H1 (cell line): ENCODE measurements at regions not wholly inside any gene's neighbourhood (a gene's known extent, or its start where the extent isn't known, plus 50 kb on each side); places are given as distances from the start of the nearest gene placed in this dataset.

Source experiments
- CTCF ChIA-PET: fragments of 300-600 bp; sonication (Branson Sonifier 250); formaldehyde crosslinking; loops from one replicate; lab custom pipeline; 2021; ENCODE audit not compliant: partially characterized antibody; lab: Charles Lee
- POLR2A ChIA-PET: fragments of 300-600 bp; sonication (Branson Sonifier 250); formaldehyde crosslinking; loops from one replicate; lab custom pipeline; 2021; ENCODE audit warnings: inconsistent platforms; ENCODE audit not compliant: partially characterized antibody; lab: Charles Lee
- DNase-seq, 2 experiments: peaks; one replicate each; pipeline versions ENCODE4 v3.0.0 to v3.0.0-alpha.2; 2010 to 2022; ENCODE audit warnings: low spot score in 2 of 2, low read depth in 1 of 2, mixed read lengths in 1 of 2
- FAIRE-seq: peaks from 2 replicates; lab custom pipeline; 2011; peaks lifted over from hg19 to GRCh38; lab: Jason Lieb, UNC
- H2AFZ ChIP-seq: 2 replicates; pipeline ENCODE4 v1.8.1; 2012; ENCODE audit warnings: low read length, inconsistent platforms
- H2AK5ac ChIP-seq: 2 replicates; pipeline ENCODE4 v1.6.1; 2013; ENCODE audit warnings: low read depth, low read length
- H2BK120ac ChIP-seq: replicated peaks from 2 replicates; pipeline ENCODE3; 2013; ENCODE audit warnings: low read depth, low read length, inconsistent platforms
- H2BK12ac ChIP-seq: 2 replicates; pipeline ENCODE4 v1.6.1; 2013; ENCODE audit warnings: low read depth, low read length
- H2BK15ac ChIP-seq: 2 replicates; pipeline ENCODE4 v1.6.1; 2013; ENCODE audit warnings: low read length
- H2BK20ac ChIP-seq: 2 replicates; pipeline ENCODE4 v1.6.1; 2013; ENCODE audit warnings: low read length
- H2BK5ac ChIP-seq: 2 replicates; pipeline ENCODE4 v1.6.1; 2013; ENCODE audit warnings: low read depth, low read length
- H3K14ac ChIP-seq: 2 replicates; pipeline ENCODE4 v1.6.1; 2013; ENCODE audit warnings: inconsistent platforms; ENCODE audit not compliant: insufficient read length
- H3K18ac ChIP-seq: 2 replicates; pipeline ENCODE4 v1.6.1; 2013; ENCODE audit warnings: low read length; ENCODE audit errors: extremely low read depth
- H3K23ac ChIP-seq: 2 replicates; pipeline ENCODE4 v1.6.1; 2013; ENCODE audit warnings: inconsistent platforms; ENCODE audit not compliant: insufficient read length
- H3K23me2 ChIP-seq: 2 replicates; pipeline ENCODE4 v1.6.1; 2013; ENCODE audit warnings: low read depth, low read length
- H3K27ac ChIP-seq: 2 replicates; pipeline ENCODE4 v1.6.1; 2011; ENCODE audit warnings: low read depth, low read length, inconsistent platforms
- H3K27me3 ChIP-seq, 4 experiments: replicated peaks in 1 of 4; 1 replicate in 1 of 4; 2 replicates in 3 of 4; pipeline versions ENCODE4 v1.6.1 to v1.8.1; 2011 to 2013; ENCODE audit warnings: low read length in 3 of 4, mild to moderate bottlenecking in 3 of 4, inconsistent platforms in 2 of 4, mixed read lengths in 2 of 4, moderate library complexity in 1 of 4; ENCODE audit not compliant: control insufficient read depth in 3 of 4, insufficient read depth in 3 of 4; ENCODE audit errors: extremely low read depth in 1 of 4
- H3K36me3 ChIP-seq, 4 experiments: 2 replicates each; pipeline versions ENCODE4 v1.6.1 to v1.8.1; 2011 to 2013; ENCODE audit warnings: mild to moderate bottlenecking in 4 of 4, low read length in 3 of 4, moderate library complexity in 2 of 4, control low read depth in 1 of 4, inconsistent platforms in 1 of 4; ENCODE audit not compliant: insufficient read depth in 4 of 4, control insufficient read depth in 2 of 4
- H3K4ac ChIP-seq: replicated peaks from 2 replicates; pipeline ENCODE3; 2013; ENCODE audit warnings: low read length, low read depth, mixed read lengths, inconsistent platforms; ENCODE audit not compliant: insufficient read length
- H3K4me1 ChIP-seq, 4 experiments: replicated peaks in 1 of 4; 1 replicate in 1 of 4; 2 replicates in 3 of 4; pipeline versions ENCODE4 v1.6.1 to v1.8.1; 2011 to 2013; ENCODE audit warnings: low read length in 3 of 4, inconsistent platforms in 2 of 4, mixed read lengths in 1 of 4; ENCODE audit not compliant: insufficient read depth in 4 of 4, control insufficient read depth in 3 of 4
- H3K4me2 ChIP-seq, 2 experiments: 2 replicates each; pipeline versions ENCODE4 v1.6.1 to v1.8.1; 2011 to 2013; ENCODE audit warnings: low read depth in 2 of 2, low read length in 2 of 2, control low read depth in 1 of 2, inconsistent platforms in 1 of 2, mild to moderate bottlenecking in 1 of 2; ENCODE audit not compliant: insufficient read depth in 1 of 2
- H3K4me3 ChIP-seq, 4 experiments: fragments of 200-600, 300-600 bp in 1 of 4; sonication (generic), shearing (Covaris generic), sonication (Bioruptor Twin) in 1 of 4; 2 replicates each; pipeline versions ENCODE4 v1.5.1 to v1.8.1; 2011 to 2016; ENCODE audit warnings: low read length in 4 of 4, low read depth in 3 of 4, control low read depth in 2 of 4, inconsistent platforms in 2 of 4, mild to moderate bottlenecking in 2 of 4, mixed read lengths in 1 of 4, moderate library complexity in 1 of 4; ENCODE audit not compliant: insufficient read depth in 2 of 4; ENCODE audit errors: extremely low read depth in 1 of 4
- H3K56ac ChIP-seq: replicated peaks from 2 replicates; pipeline ENCODE3; 2013; ENCODE audit warnings: low read depth, mild to moderate bottlenecking, mixed read lengths, low read length, inconsistent platforms; ENCODE audit not compliant: insufficient read length
- H3K79me1 ChIP-seq: 2 replicates; pipeline ENCODE4 v1.6.1; 2013; ENCODE audit warnings: low read depth, low read length, control low read depth
- H3K79me2 ChIP-seq, 2 experiments: 2 replicates each; pipeline versions ENCODE4 v1.6.1 to v1.8.1; 2012 to 2013; ENCODE audit warnings: low read length in 2 of 2, mild to moderate bottlenecking in 2 of 2, inconsistent platforms in 1 of 2; ENCODE audit not compliant: insufficient read depth in 2 of 2, control insufficient read depth in 1 of 2
- H3K9ac ChIP-seq, 4 experiments: replicated peaks in 1 of 4; 1 replicate in 1 of 4; 2 replicates in 3 of 4; pipeline versions ENCODE4 v1.6.1 to v1.8.1; 2011 to 2013; ENCODE audit warnings: low read depth in 3 of 4, low read length in 3 of 4, control low read depth in 2 of 4, mild to moderate bottlenecking in 2 of 4, moderate library complexity in 2 of 4, inconsistent platforms in 1 of 4; ENCODE audit errors: extremely low read depth in 1 of 4
- H3K9me3 ChIP-seq, 2 experiments: 2 replicates each; pipeline versions ENCODE4 v1.6.1 to v1.8.1; 2012 to 2013; ENCODE audit warnings: mild to moderate bottlenecking in 2 of 2, moderate library complexity in 2 of 2, control low read depth in 1 of 2, inconsistent platforms in 1 of 2, low read depth in 1 of 2, low read length in 1 of 2, mixed read lengths in 1 of 2; ENCODE audit not compliant: insufficient read depth in 2 of 2
- H4K20me1 ChIP-seq, 2 experiments: replicated peaks in 1 of 2; 2 replicates each; pipeline versions ENCODE3 to v1.8.1; 2011 to 2013; ENCODE audit warnings: inconsistent platforms in 2 of 2, low read length in 2 of 2, mild to moderate bottlenecking in 1 of 2; ENCODE audit not compliant: insufficient read depth in 2 of 2, control insufficient read depth in 1 of 2
- H4K5ac ChIP-seq: 2 replicates; pipeline ENCODE4 v1.6.1; 2013; ENCODE audit warnings: low read length, low read depth, mixed read lengths, inconsistent platforms; ENCODE audit not compliant: insufficient read length
- H4K8ac ChIP-seq: 2 replicates; pipeline ENCODE4 v1.8.0; 2013; ENCODE audit warnings: mild to moderate bottlenecking, moderate library complexity, low read length, inconsistent platforms; ENCODE audit not compliant: insufficient read depth; ENCODE audit errors: extremely low read depth
- H4K91ac ChIP-seq: replicated peaks from 2 replicates; pipeline ENCODE3; 2013; ENCODE audit warnings: low read length, mixed read lengths, inconsistent platforms; ENCODE audit not compliant: insufficient read length
- BACH1 ChIP-seq: IDR thresholded peaks from 2 replicates; pipeline ENCODE4 v1.6.1; 2012; ENCODE audit warnings: low read length, improper control_type of control experiment
- BCL11A ChIP-seq, 2 experiments: IDR thresholded peaks; one replicate each; pipeline ENCODE4 v1.6.1; 2011; ENCODE audit warnings: low read depth in 2 of 2, low read length in 2 of 2, mild to moderate bottlenecking in 2 of 2
- CHD2 ChIP-seq: IDR thresholded peaks from 2 replicates; pipeline ENCODE4 v1.6.1; 2012; ENCODE audit warnings: low read length, improper control_type of control experiment
- JUND ChIP-seq: IDR thresholded peaks from 2 replicates; pipeline ENCODE4 v1.6.1; 2011; ENCODE audit warnings: mild to moderate bottlenecking, improper control_type of control experiment, low read length
- RBBP5 ChIP-seq: IDR thresholded peaks from 2 replicates; pipeline ENCODE4 v1.7.1; 2012; ENCODE audit warnings: low read depth, mild to moderate bottlenecking, inconsistent platforms, low read length, moderate library complexity, borderline replicate concordance
- TAF1 ChIP-seq: IDR thresholded peaks from 2 replicates; pipeline ENCODE4 v1.6.1; 2011; ENCODE audit warnings: mild to moderate bottlenecking, low read depth, low read length
- WGBS, 2 experiments: shearing (Covaris generic) in 1 of 2; methylation state at CpG; one replicate each; pipeline versions ENCODE4 v1.1.6 to v1.1.7; 2013 to 2015; ENCODE audit warnings: low lambda C conversion rate in 2 of 2, mixed read lengths in 2 of 2, inconsistent platforms in 1 of 2, low coverage in 1 of 2, missing lambda C conversion rate in 1 of 2; ENCODE audit not compliant: insufficient replicate concordance in 2 of 2, insufficient coverage in 1 of 2, insufficient read length in 1 of 2; ENCODE audit errors: extremely low coverage in 1 of 2, missing lambda C conversion rate in 1 of 2; 5-methylcytosine and 5-hydroxymethylcytosine counted together

- Histone ChIP-seq H3K27ac (no peak overlapping the region), H2AK5ac (no peak overlapping the region), H3K23ac (no peak overlapping the region), H3K79me1 (no peaks in the 10 kb centered on the region), H4K91ac (no peak overlapping the region), H3K14ac (no peak overlapping the region), H3K23me2 (no peaks in the 10 kb centered on the region), H3K56ac (no peak overlapping the region), H3K4ac (no peak overlapping the region), H3K36me3 (no peaks in the 10 kb centered on the region)
- WGBS, 2 experiments, result 100% methylated on average over 1 of the region's 1 CpG; no CpG with 5 or more reads in 1 of the 2 experiments
- TF ChIP-seq CHD2 (no peak), TAF1 (no peak), JUND (no peak), BACH1 (no peak), RBBP5 (no peak), BCL11A (IDR thresholded peaks at IDR 0.05; ENCODE audit: low read depth in 2 of 2, low read length in 2 of 2) (no peak)
- TF ChIP-seq, all 59 proteins: peak for 0
- Histone ChIP-seq H3K18ac (no peak overlapping the region), H4K8ac (no peak overlapping the region), H2BK12ac (no peak overlapping the region), H4K20me1 (no peaks in the 10 kb centered on the region), H3K4me2 (no peak overlapping the region), H3K9ac (no peak overlapping the region), H3K79me2 (no peaks in the 10 kb centered on the region), H3K27me3 (no peaks in the 10 kb centered on the region), H2BK15ac (no peak overlapping the region), H4K5ac (no peak overlapping the region), H2BK5ac (no peak overlapping the region), H3K9me3 (no peaks in the 10 kb centered on the region), H2BK20ac (no peak overlapping the region), H2AFZ (no peak overlapping the region), H3K4me3 (no peak overlapping the region), H2BK120ac (no peak overlapping the region), H3K4me1 (peaks cover 0 to 5% (median 4%) of the 10 kb centered on the region in 4 experiments; a peak in 4 of 7 replicates)
- no peak for FAIRE-seq
- ChIA-PET CTCF (interaction anchor here (1.0 kb wide), 1 partner anchor 45 kb away, joined by 3 read pairs; no protein-coding TSS in a partner anchor), POLR2A (no interaction called here)
- no peak for DNase-seq
Observed at GRCh38 chr12:66753810-66754209, 74.9 kb upstream of the GRIP1 start.
